MM.1S (cell line): ENCODE measurements at regions not wholly inside any gene's neighbourhood (a gene's known extent, or its start where the extent isn't known, plus 50 kb on each side); places are given as distances from the start of the nearest gene placed in this dataset.

Source experiments
- CTCF ChIP-seq: fragments of 300-600 bp; sonication (generic); IDR thresholded peaks from 2 replicates; pipeline ENCODE4 v1.5.1; 2016; ENCODE audit warnings: antibody characterized with exemption, low read length, mixed read lengths
- EZH2 ChIP-seq: fragments of 300-600 bp; sonication (generic); optimal IDR thresholded peaks from 2 replicates; pipeline ENCODE3; 2017; ENCODE audit warnings: low read depth, mild to moderate bottlenecking, antibody characterized with exemption, low read length, mixed read lengths

- TF ChIP-seq CTCF (no peak), EZH2 (no peak)
Measured at GRCh38 chr3:19765954-19766353, 168.1 kb downstream of the EFHB start.
